BJ (cell line): ENCODE measurements at regions not wholly inside any gene's neighbourhood (a gene's known extent, or its start where the extent isn't known, plus 50 kb on each side); places are given as distances from the start of the nearest gene placed in this dataset.

Experiments
- CTCF ChIA-PET: fragments of 350-600 bp; formaldehyde crosslinking; extraction: SDS; loops from one replicate; lab custom pipeline; 2021; ENCODE audit warnings: antibody characterized with exemption, inconsistent platforms; lab: Yijun Ruan, JAX
- POLR2A ChIA-PET: fragments of 300-600 bp; sonication (Branson Sonifier 250); formaldehyde crosslinking; extraction: SDS; loops from one replicate; lab custom pipeline; 2021; ENCODE audit warnings: antibody characterized with exemption; lab: Charles Lee
- DNase-seq: peaks from one replicate; pipeline ENCODE4 v3.0.0-alpha.2; 2011; ENCODE audit warnings: low read depth
- H3K27me3 ChIP-seq: 2 replicates; pipeline ENCODE4 v1.6.0; 2011; ENCODE audit warnings: low read length; ENCODE audit not compliant: control insufficient read depth, insufficient read depth
- H3K36me3 ChIP-seq: 2 replicates; pipeline ENCODE4 v1.5.1; 2011; ENCODE audit warnings: low read length; ENCODE audit not compliant: control insufficient read depth, insufficient read depth
- H3K4me3 ChIP-seq: 2 replicates; pipeline ENCODE4 v1.5.1; 2011; ENCODE audit warnings: low read depth, mild to moderate bottlenecking, control low read depth, low read length
- TF ChIP-seq, protein P1 (sequence below): IDR thresholded peaks from 2 replicates; pipeline ENCODE4 v1.5.1; 2011; ENCODE audit warnings: low read depth, mild to moderate bottlenecking, control low read depth, inconsistent platforms, low read length, moderate library complexity; ENCODE audit not compliant: insufficient read depth

DNA sequence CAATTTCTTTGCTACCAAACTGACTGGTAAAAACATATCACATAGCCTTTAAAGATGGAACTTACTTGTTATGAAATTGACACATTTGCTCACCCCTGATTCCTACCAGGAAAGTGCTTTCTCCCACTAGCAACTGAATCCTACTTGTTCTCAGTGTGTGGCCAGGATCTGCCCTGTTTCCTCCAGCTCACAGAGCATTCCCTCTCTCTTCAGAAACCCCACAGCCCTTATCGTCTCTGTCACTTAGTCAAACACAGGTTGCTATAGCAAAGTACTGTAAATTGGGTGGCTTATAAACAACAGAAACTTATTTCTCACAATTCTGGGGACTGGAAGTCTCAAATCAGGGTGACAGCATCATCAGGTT, 265.2 kb upstream of the BOD1L1 start:
- ChIA-PET POLR2A (no interaction called here), CTCF (interaction anchor here (0.8 to 1.2 kb wide), 3 partner anchors 11 to 190 kb away, joined by 3 read pairs; no protein-coding TSS in a partner anchor)
- no peaks in the 10 kb centered on the region for H3K36me3 ChIP-seq
- no peaks in the 10 kb centered on the region for H3K27me3 ChIP-seq
- TF ChIP-seq, protein P1, sequence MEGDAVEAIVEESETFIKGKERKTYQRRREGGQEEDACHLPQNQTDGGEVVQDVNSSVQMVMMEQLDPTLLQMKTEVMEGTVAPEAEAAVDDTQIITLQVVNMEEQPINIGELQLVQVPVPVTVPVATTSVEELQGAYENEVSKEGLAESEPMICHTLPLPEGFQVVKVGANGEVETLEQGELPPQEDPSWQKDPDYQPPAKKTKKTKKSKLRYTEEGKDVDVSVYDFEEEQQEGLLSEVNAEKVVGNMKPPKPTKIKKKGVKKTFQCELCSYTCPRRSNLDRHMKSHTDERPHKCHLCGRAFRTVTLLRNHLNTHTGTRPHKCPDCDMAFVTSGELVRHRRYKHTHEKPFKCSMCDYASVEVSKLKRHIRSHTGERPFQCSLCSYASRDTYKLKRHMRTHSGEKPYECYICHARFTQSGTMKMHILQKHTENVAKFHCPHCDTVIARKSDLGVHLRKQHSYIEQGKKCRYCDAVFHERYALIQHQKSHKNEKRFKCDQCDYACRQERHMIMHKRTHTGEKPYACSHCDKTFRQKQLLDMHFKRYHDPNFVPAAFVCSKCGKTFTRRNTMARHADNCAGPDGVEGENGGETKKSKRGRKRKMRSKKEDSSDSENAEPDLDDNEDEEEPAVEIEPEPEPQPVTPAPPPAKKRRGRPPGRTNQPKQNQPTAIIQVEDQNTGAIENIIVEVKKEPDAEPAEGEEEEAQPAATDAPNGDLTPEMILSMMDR, result no peak
- H3K4me3 ChIP-seq, result no peak overlapping the region
- no peak for DNase-seq

DNA sequence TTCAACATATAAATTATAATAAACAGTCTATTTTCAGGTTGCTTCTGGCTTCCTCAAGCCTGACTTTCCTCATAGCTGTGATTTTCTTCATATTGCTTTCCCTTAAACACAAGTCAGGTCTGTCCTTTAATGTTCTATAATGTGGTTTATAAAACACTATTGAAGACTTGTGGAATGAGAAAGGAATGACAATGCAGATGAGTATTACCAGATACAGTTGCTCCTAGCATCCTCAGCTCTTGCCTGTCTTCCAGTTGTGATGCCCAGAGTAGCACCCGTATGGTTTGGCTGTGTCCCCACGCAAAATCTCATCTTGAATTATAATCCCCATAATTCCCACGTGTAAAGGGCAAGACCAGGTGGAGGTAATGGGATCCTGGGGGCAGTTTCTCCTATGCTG, 265.7 kb upstream of the BOD1L1 start:
- TF ChIP-seq, protein P1, result no peak
- no peak overlapping the region for H3K4me3 ChIP-seq
- CTCF ChIA-PET, result interaction anchor here (0.8 to 1.4 kb wide), 4 partner anchors 11 to 190 kb away, joined by 3 read pairs; no protein-coding TSS in a partner anchor

DNA sequence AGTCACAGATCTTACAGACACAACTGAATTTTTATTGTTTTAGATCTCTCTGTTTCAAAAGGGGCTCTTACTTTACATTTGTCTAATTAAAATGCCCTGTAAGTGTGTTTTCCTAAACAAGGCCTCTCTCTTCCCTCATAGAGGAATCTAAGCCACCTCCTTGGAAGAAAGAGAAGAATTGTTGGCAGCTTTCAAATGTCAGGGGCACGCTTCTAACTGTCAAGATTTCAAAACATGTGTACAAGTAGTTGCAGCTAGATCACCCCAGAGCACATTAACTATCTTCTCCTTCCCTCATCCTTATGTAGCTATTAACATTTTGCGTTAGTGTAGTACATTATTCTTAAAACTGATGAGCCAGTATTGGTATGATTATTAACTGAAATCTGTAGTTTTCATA, 266.5 kb upstream of the BOD1L1 start:
- TF ChIP-seq, protein P1, result no peak
- CTCF ChIA-PET, result interaction anchor here (1.4 kb wide), 1 partner anchor 12 kb away, joined by 3 read pairs; no protein-coding TSS in a partner anchor
- POLR2A ChIA-PET, result no interaction called here
- Histone ChIP-seq H3K36me3 (no peaks in the 10 kb centered on the region), H3K4me3 (no peak overlapping the region), H3K27me3 (no peaks in the 10 kb centered on the region)
- DNase-seq, result no peak

More for the DNA sequence above, 265.7 kb upstream of the BOD1L1 start:
- DNase-seq, result no peak
- H3K27me3 ChIP-seq, result no peaks in the 10 kb centered on the region
- no peaks in the 10 kb centered on the region for H3K36me3 ChIP-seq
- POLR2A ChIA-PET, result interaction anchor here (0.6 kb wide), 1 partner anchor 689 kb away, joined by 5 read pairs; no protein-coding TSS in a partner anchor

DNA sequence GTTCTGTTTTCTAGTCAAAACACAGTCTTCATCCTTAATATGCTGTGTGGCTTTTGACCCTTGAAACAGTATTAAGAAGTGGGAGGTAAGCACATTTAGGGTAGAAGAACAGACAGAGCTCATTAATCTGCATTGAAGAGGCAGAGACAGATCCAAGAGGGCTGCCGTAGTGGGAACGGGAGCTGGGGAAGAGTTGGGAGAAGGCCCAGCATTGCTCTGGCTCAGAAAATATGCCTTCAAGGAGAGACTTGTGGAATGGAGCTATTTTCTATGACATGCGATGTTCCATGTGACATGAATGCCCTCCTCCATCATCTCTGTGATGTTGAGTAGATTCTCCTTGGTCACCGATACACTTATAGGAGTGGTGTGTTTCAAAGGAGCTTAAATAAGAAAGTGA, 273.3 kb upstream of the BOD1L1 start:
- ChIA-PET POLR2A (no interaction called here), CTCF (interaction anchor here (0.5 to 1.1 kb wide), 2 partner anchors 247 to 480 kb away, joined by 4 to 5 read pairs; no protein-coding TSS in a partner anchor)
- no peak overlapping the region for H3K4me3 ChIP-seq
- TF ChIP-seq, protein P1, result no peak
- H3K36me3 ChIP-seq, result no peaks in the 10 kb centered on the region
- DNase-seq, result no peak
- no peaks in the 10 kb centered on the region for H3K27me3 ChIP-seq

DNA sequence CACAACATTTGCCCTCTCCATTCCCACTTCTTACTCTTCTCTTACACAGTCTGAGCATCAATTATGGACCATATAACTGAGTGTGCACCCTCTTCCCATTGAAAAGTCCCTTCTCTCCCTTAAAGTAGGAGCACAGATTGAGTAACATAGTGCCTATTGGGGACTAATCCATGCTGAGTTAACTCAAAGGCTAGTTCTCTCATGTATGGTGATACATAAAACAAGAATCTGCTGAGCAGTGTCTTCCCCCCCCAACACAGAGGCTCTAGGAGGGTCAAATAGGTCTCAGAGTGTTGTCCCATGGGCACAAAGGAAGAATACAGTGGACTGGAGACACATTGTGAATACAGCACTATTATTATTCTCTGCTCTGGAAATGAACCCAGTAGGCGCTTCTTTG, 274.6 kb upstream of the BOD1L1 start:
- TF ChIP-seq, protein P1, result no peak
- POLR2A ChIA-PET, result no interaction called here
- no peak for DNase-seq
- Histone ChIP-seq H3K4me3 (no peak overlapping the region), H3K36me3 (no peaks in the 10 kb centered on the region), H3K27me3 (no peaks in the 10 kb centered on the region)
- CTCF ChIA-PET, result interaction anchor here (0.6 kb wide), 2 partner anchors 36 to 45 kb away, joined by 3 to 4 read pairs; no protein-coding TSS in a partner anchor
